GM12801 (cell line): ENCODE measurements at regions not wholly inside any gene's neighbourhood (a gene's known extent, or its start where the extent isn't known, plus 50 kb on each side); places are given as distances from the start of the nearest gene placed in this dataset.

Experiments
- TF ChIP-seq, protein P1 (sequence below): IDR thresholded peaks from one replicate; pipeline ENCODE4 v1.5.1; 2011; ENCODE audit warnings: control low read depth; ENCODE audit not compliant: insufficient read length; ENCODE audit errors: extremely low read depth

DNA sequence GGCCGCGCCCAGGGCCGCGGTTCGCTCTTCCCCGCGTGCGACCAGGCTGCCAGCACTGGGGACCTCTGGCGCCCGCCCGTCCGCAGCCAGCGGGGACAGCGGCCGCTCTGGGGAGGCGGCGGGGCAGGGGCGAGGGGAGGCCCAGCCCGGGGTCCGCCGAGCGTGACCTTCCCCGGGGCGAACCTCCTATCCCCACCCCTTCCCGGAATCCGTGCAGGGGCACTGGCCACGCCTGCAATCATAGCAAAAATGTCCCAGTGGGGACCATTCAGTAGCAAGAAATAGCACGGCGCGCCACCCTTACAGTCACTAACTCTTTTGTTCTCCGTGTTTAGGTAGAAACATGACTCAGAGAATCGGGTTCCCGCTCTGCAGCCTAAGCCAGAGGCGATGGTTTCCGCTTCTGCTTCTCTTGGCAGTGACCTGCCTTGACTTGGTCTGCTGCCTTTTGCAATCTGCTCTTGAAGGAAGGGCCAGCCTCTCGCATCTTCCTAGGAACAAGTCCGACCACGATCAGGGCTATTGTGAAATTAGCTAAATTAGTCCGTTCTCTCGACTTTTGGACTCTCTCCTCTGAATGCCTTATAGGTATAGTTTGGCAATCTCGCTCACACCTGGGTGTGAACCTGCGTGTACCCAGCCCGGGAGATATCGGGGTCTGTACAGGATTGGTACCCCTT, 79.3 kb upstream of the ACBD5 start:
- TF ChIP-seq, protein P1, sequence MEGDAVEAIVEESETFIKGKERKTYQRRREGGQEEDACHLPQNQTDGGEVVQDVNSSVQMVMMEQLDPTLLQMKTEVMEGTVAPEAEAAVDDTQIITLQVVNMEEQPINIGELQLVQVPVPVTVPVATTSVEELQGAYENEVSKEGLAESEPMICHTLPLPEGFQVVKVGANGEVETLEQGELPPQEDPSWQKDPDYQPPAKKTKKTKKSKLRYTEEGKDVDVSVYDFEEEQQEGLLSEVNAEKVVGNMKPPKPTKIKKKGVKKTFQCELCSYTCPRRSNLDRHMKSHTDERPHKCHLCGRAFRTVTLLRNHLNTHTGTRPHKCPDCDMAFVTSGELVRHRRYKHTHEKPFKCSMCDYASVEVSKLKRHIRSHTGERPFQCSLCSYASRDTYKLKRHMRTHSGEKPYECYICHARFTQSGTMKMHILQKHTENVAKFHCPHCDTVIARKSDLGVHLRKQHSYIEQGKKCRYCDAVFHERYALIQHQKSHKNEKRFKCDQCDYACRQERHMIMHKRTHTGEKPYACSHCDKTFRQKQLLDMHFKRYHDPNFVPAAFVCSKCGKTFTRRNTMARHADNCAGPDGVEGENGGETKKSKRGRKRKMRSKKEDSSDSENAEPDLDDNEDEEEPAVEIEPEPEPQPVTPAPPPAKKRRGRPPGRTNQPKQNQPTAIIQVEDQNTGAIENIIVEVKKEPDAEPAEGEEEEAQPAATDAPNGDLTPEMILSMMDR, result no peak

DNA sequence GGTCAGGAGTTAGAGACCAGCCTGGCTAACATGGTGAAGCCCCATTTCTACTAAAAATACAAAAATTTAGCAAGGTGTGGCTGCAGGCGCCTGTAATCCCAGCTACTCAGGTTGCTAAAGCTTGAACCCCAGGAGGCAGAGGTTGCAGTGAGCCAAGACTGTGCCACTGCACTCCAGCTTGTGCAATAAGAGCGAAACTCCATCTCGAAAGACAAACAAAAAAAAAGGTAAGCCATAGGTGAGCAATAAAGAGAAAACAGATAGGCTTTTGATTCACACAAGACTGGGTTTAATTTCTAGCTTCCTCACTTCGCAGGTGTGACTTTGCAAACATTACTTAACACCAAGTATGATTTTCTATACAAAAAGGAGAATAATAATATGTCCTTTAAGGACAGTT, 72.3 kb upstream of the ACBD5 start:
- TF ChIP-seq, protein P1, result no peak

DNA sequence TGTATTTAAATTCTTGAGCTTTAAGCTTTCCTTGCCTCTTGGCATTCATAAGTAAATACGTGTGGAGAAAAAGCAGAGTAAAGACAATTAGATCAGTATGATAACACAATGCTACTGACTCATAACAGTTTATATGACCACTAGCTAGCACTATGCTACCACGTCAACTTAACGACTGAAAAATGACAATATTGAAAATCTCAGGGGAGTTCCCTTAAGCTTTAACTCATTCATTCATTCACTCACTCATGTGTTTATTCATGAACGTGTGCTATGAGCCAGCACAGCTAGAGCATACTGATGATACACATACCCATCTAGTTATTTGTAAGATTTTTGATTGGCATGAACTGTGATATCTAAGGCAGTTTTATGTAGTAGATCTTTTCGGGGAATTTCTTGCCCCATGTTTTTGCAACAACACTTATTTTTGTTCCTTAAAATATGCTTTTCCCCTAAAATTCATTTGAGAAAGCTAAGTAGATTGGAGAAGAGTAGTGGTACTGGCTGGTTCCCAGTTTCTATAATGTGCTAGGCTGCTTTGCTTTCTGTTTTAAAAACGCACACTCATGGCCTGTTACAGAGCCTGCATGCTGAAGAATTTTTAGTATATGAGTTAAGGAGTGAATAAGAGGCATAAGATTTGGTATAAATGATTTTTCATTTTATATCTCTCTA, 57.4 kb upstream of the ACBD5 start:
- TF ChIP-seq, protein P1, result no peak
